ENCODE measurements at regions not wholly inside any gene's neighbourhood (a gene's known extent, or its start where the extent isn't known, plus 50 kb on each side); places are given as distances from the start of the nearest gene placed in this dataset.

GRCh38 chr3:94256888-94257813, 194.3 kb downstream of the NSUN3 start:
- Histone ChIP-seq H3K27ac (ENCODE audit: insufficient read depth in 1 of 2, low read depth in 1 of 2, low read length in 2 of 2, poor library complexity in 1 of 2, severe bottlenecking in 2 of 2) (no peak overlapping the region), H3K4me3 (ENCODE audit: control insufficient read depth in 1 of 7, extremely low read depth in 1 of 7, insufficient read depth in 4 of 7, low read depth in 2 of 7, low read length in 6 of 7) (no peak overlapping the region), H3K4me1 (ENCODE audit: control extremely low read depth in 1 of 4, control insufficient read depth in 4 of 4, insufficient read depth in 4 of 4, low read length in 3 of 4) (no peaks in the 10 kb centered on the region), H3K27me3 (replicated peaks in 2 of 5; ENCODE audit: control insufficient read depth in 4 of 5, insufficient read depth in 5 of 5, low read length in 4 of 5) (no peaks in the 10 kb centered on the region), H3K36me3 (ENCODE audit: control insufficient read depth in 4 of 4, insufficient read depth in 4 of 4, low read length in 3 of 4) (no peaks in the 10 kb centered on the region), H3K9me3 (ENCODE audit: control extremely low read depth in 1 of 5, control insufficient read depth in 4 of 5, insufficient read depth in 2 of 5, low read depth in 1 of 5, low read length in 4 of 5) (peaks cover 0 to 2% (median 0%) of the 10 kb centered on the region in 5 experiments)
- POLR2A ChIA-PET, result no interaction called here
- DNase-seq, result no peak
- CTCF ChIA-PET, result interaction anchor here (0.8 to 2.0 kb wide), 3 partner anchors 10 to 27 kb away, joined by 3 to 9 read pairs (median 3); no protein-coding TSS in a partner anchor
- WGBS (ENCODE audit: insufficient coverage), result 89% methylated on average over 3 of the region's 5 CpGs

- no peak overlapping the region for H3K4me3 ChIP-seq (ENCODE audit: control insufficient read depth in 1 of 7, extremely low read depth in 1 of 7, insufficient read depth in 4 of 7, low read depth in 2 of 7, low read length in 6 of 7)
- H3K9me3 ChIP-seq (ENCODE audit: control extremely low read depth in 1 of 5, control insufficient read depth in 4 of 5, insufficient read depth in 2 of 5, low read depth in 1 of 5, low read length in 4 of 5), result peaks cover 0 to 2% (median 0%) of the 10 kb centered on the region in 5 experiments
- POLR2A ChIA-PET, result no interaction called here
- H3K36me3 ChIP-seq (ENCODE audit: control insufficient read depth in 4 of 4, insufficient read depth in 4 of 4, low read length in 3 of 4), result no peaks in the 10 kb centered on the region
- no peaks in the 10 kb centered on the region for H3K4me1 ChIP-seq (ENCODE audit: control extremely low read depth in 1 of 4, control insufficient read depth in 4 of 4, insufficient read depth in 4 of 4, low read length in 3 of 4)
- CTCF ChIA-PET, result no interaction called here
- no peak overlapping the region for H3K27ac ChIP-seq (ENCODE audit: insufficient read depth in 1 of 2, low read depth in 1 of 2, low read length in 2 of 2, poor library complexity in 1 of 2, severe bottlenecking in 2 of 2)
- H3K27me3 ChIP-seq (replicated peaks in 2 of 5; ENCODE audit: control insufficient read depth in 4 of 5, insufficient read depth in 5 of 5, low read length in 4 of 5), result no peaks in the 10 kb centered on the region
- DNase-seq, result no peak
Measured at GRCh38 chr3:94258851-94259250, 196.0 kb downstream of the NSUN3 start.

- Histone ChIP-seq H3K27ac (ENCODE audit: insufficient read depth in 1 of 2, low read depth in 1 of 2, low read length in 2 of 2, poor library complexity in 1 of 2, severe bottlenecking in 2 of 2) (no peak overlapping the region), H3K36me3 (ENCODE audit: control insufficient read depth in 4 of 4, insufficient read depth in 4 of 4, low read length in 3 of 4) (no peaks in the 10 kb centered on the region), H3K4me1 (ENCODE audit: control extremely low read depth in 1 of 4, control insufficient read depth in 4 of 4, insufficient read depth in 4 of 4, low read length in 3 of 4) (no peaks in the 10 kb centered on the region), H3K4me3 (ENCODE audit: control insufficient read depth in 1 of 7, extremely low read depth in 1 of 7, insufficient read depth in 4 of 7, low read depth in 2 of 7, low read length in 6 of 7) (no peak overlapping the region), H3K27me3 (replicated peaks in 2 of 5; ENCODE audit: control insufficient read depth in 4 of 5, insufficient read depth in 5 of 5, low read length in 4 of 5) (no peaks in the 10 kb centered on the region), H3K9me3 (ENCODE audit: control extremely low read depth in 1 of 5, control insufficient read depth in 4 of 5, insufficient read depth in 2 of 5, low read depth in 1 of 5, low read length in 4 of 5) (peaks cover 0 to 2% (median 0%) of the 10 kb centered on the region in 5 experiments)
- WGBS (ENCODE audit: insufficient coverage), result 100% methylated on average over 1 of the region's 1 CpG
- no peak for DNase-seq
- ChIA-PET POLR2A (no interaction called here), CTCF (no interaction called here)
Measured at GRCh38 chr3:94259291-94259690, 196.4 kb downstream of the NSUN3 start.

GRCh38 chr3:94269763-94270162, 206.9 kb downstream of the NSUN3 start:
- ChIA-PET CTCF (interaction anchor here (1.4 kb wide), 1 partner anchor 13 kb away, joined by 3 read pairs; no protein-coding TSS in a partner anchor), POLR2A (no interaction called here)
- no peak overlapping the region for H3K4me3 ChIP-seq (ENCODE audit: control insufficient read depth in 1 of 7, extremely low read depth in 1 of 7, insufficient read depth in 4 of 7, low read depth in 2 of 7, low read length in 6 of 7)
- 100% methylated on average over 1 of the region's 2 CpGs for WGBS (ENCODE audit: insufficient coverage)
- no peaks in the 10 kb centered on the region for H3K36me3 ChIP-seq (ENCODE audit: control insufficient read depth in 4 of 4, insufficient read depth in 4 of 4, low read length in 3 of 4)
- DNase-seq, result no peak
- H3K9me3 ChIP-seq (ENCODE audit: control extremely low read depth in 1 of 5, control insufficient read depth in 4 of 5, insufficient read depth in 2 of 5, low read depth in 1 of 5, low read length in 4 of 5), result no peaks in the 10 kb centered on the region
- H3K4me1 ChIP-seq (ENCODE audit: control extremely low read depth in 1 of 4, control insufficient read depth in 4 of 4, insufficient read depth in 4 of 4, low read length in 3 of 4), result no peaks in the 10 kb centered on the region
- no peak overlapping the region for H3K27ac ChIP-seq (ENCODE audit: insufficient read depth in 1 of 2, low read depth in 1 of 2, low read length in 2 of 2, poor library complexity in 1 of 2, severe bottlenecking in 2 of 2)
- no peaks in the 10 kb centered on the region for H3K27me3 ChIP-seq (replicated peaks in 2 of 5; ENCODE audit: control insufficient read depth in 4 of 5, insufficient read depth in 5 of 5, low read length in 4 of 5)

- H3K27ac ChIP-seq (ENCODE audit: insufficient read depth in 1 of 2, low read depth in 1 of 2, low read length in 2 of 2, poor library complexity in 1 of 2, severe bottlenecking in 2 of 2), result no peak overlapping the region
- H3K4me1 ChIP-seq (ENCODE audit: control extremely low read depth in 1 of 4, control insufficient read depth in 4 of 4, insufficient read depth in 4 of 4, low read length in 3 of 4), result no peaks in the 10 kb centered on the region
- WGBS (ENCODE audit: insufficient coverage), result no CpG with 5 or more reads among the region's 1 CpG
- DNase-seq, result no peak
- H3K36me3 ChIP-seq (ENCODE audit: control insufficient read depth in 4 of 4, insufficient read depth in 4 of 4, low read length in 3 of 4), result no peaks in the 10 kb centered on the region
- POLR2A ChIA-PET, result no interaction called here
- CTCF ChIA-PET, result interaction anchor here (1.1 kb wide), 1 partner anchor 23 kb away, joined by 3 read pairs; no protein-coding TSS in a partner anchor
- H3K27me3 ChIP-seq (replicated peaks in 2 of 5; ENCODE audit: control insufficient read depth in 4 of 5, insufficient read depth in 5 of 5, low read length in 4 of 5), result no peaks in the 10 kb centered on the region
- H3K9me3 ChIP-seq (ENCODE audit: control extremely low read depth in 1 of 5, control insufficient read depth in 4 of 5, insufficient read depth in 2 of 5, low read depth in 1 of 5, low read length in 4 of 5), result no peaks in the 10 kb centered on the region
- no peak overlapping the region for H3K4me3 ChIP-seq (ENCODE audit: control insufficient read depth in 1 of 7, extremely low read depth in 1 of 7, insufficient read depth in 4 of 7, low read depth in 2 of 7, low read length in 6 of 7)
Measured at GRCh38 chr3:94272016-94272415, 209.2 kb downstream of the NSUN3 start.

GRCh38 chr3:94280958-94281357, 218.1 kb downstream of the NSUN3 start:
- POLR2A ChIA-PET, result no interaction called here
- Histone ChIP-seq H3K9me3 (ENCODE audit: control extremely low read depth in 1 of 5, control insufficient read depth in 4 of 5, insufficient read depth in 2 of 5, low read depth in 1 of 5, low read length in 4 of 5) (no peaks in the 10 kb centered on the region), H3K4me3 (ENCODE audit: control insufficient read depth in 1 of 7, extremely low read depth in 1 of 7, insufficient read depth in 4 of 7, low read depth in 2 of 7, low read length in 6 of 7) (no peak overlapping the region), H3K4me1 (ENCODE audit: control extremely low read depth in 1 of 4, control insufficient read depth in 4 of 4, insufficient read depth in 4 of 4, low read length in 3 of 4) (no peaks in the 10 kb centered on the region), H3K36me3 (ENCODE audit: control insufficient read depth in 4 of 4, insufficient read depth in 4 of 4, low read length in 3 of 4) (no peaks in the 10 kb centered on the region), H3K27me3 (replicated peaks in 2 of 5; ENCODE audit: control insufficient read depth in 4 of 5, insufficient read depth in 5 of 5, low read length in 4 of 5) (no peaks in the 10 kb centered on the region), H3K27ac (ENCODE audit: insufficient read depth in 1 of 2, low read depth in 1 of 2, low read length in 2 of 2, poor library complexity in 1 of 2, severe bottlenecking in 2 of 2) (no peak overlapping the region)
- WGBS (ENCODE audit: insufficient coverage), result 97% methylated on average over 4 of the region's 4 CpGs
- CTCF ChIA-PET, result no interaction called here
- no peak for DNase-seq

- ChIA-PET CTCF (interaction anchor here (0.9 to 2.9 kb wide), 4 partner anchors 18 to 171 kb away, joined by 3 to 12 read pairs (median 6); no protein-coding TSS in a partner anchor), POLR2A (no interaction called here)
- no peak overlapping the region for H3K27ac ChIP-seq (ENCODE audit: insufficient read depth in 1 of 2, low read depth in 1 of 2, low read length in 2 of 2, poor library complexity in 1 of 2, severe bottlenecking in 2 of 2)
- H3K4me1 ChIP-seq (ENCODE audit: control extremely low read depth in 1 of 4, control insufficient read depth in 4 of 4, insufficient read depth in 4 of 4, low read length in 3 of 4), result no peaks in the 10 kb centered on the region
- H3K4me3 ChIP-seq (ENCODE audit: control insufficient read depth in 1 of 7, extremely low read depth in 1 of 7, insufficient read depth in 4 of 7, low read depth in 2 of 7, low read length in 6 of 7), result no peak overlapping the region
- no peaks in the 10 kb centered on the region for H3K36me3 ChIP-seq (ENCODE audit: control insufficient read depth in 4 of 4, insufficient read depth in 4 of 4, low read length in 3 of 4)
- H3K27me3 ChIP-seq (replicated peaks in 2 of 5; ENCODE audit: control insufficient read depth in 4 of 5, insufficient read depth in 5 of 5, low read length in 4 of 5), result no peaks in the 10 kb centered on the region
- DNase-seq, result peak; percentile 22 to 43 (median 41)
- H3K9me3 ChIP-seq (ENCODE audit: control extremely low read depth in 1 of 5, control insufficient read depth in 4 of 5, insufficient read depth in 2 of 5, low read depth in 1 of 5, low read length in 4 of 5), result no peaks in the 10 kb centered on the region
Measured at GRCh38 chr3:94285872-94286271, 223.0 kb downstream of the NSUN3 start.
